HG02759 (cell line): ENCODE measurements at regions not wholly inside any gene's neighbourhood (a gene's known extent, or its start where the extent isn't known, plus 50 kb on each side); places are given as distances from the start of the nearest gene placed in this dataset.

Source experiments
- ATAC-seq: cut with Tn5 transposase; IDR thresholded peaks from one replicate; pipeline ENCODE4 v1.9.1; 2021; ENCODE audit warnings: mild to moderate bottlenecking, moderate library complexity; ENCODE audit not compliant: unreplicated experiment

DNA sequence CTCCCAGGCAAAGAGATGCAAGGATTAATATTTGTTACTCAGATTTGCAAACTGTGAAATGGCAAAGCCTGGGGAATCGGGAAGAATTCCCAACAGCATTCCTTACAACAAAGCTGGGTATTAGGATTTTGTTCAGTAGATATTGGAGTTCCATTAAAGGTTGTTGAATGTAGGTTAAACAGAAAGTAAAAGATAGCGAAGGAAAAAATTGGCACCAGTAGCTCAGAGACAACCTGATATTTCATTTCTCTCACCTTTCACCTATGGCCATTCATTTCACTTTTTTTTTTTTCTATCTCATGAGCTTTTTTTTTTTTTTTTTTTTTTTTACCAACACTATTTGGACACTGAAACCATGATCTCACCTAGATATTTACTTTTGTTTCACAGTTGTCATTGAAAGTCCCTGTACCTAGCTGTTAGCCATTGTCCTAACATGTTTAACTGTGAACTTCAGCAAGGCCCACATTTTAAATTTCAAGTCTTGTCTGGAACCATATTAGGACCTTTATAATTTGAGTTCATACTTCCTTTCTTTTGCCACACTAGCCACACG lies 552.5 kb downstream of the HAO1 start:
- ATAC-seq = no peak

DNA sequence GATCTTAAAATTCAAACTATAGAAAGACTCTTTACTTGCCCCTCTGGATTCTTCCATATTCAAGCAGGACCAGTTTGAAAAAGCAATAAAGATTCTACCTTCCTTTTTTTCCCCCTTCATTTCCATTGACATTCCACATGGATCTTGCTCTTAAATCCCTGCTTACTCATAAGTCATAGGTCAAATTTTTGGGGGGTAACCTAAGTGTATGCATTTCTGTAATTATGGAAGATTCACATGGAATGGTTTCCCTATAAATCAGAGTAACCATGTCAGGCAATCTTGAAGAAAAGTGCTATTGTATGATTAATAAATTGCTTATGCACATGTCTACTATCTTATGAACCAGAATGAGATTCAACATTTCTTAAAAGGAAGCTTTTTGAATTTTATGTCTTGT lies 551.0 kb downstream of the HAO1 start:
- ATAC-seq = no peak

GRCh38 chr20:7392542-7393206 lies 547.6 kb downstream of the HAO1 start:
- no peak for ATAC-seq

DNA sequence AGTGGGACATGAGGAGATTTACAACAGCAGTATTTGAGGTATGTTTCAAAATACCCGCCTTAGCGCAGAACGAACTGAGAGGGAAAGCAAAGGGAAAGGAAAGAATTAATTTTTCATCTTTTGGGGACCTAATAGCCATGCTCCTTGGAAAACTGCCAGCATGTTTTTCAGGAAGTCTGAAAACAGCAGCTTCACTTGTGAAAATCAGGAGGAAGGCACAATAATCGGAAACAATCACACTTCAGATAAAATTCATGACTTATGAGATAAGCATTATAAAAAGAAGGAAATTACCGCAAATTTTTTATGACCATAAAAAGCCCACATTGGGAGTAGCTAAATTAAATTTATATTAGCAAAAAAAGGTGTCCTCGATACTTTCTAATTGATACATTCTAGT lies 541.1 kb downstream of the HAO1 start:
- no peak for ATAC-seq

DNA sequence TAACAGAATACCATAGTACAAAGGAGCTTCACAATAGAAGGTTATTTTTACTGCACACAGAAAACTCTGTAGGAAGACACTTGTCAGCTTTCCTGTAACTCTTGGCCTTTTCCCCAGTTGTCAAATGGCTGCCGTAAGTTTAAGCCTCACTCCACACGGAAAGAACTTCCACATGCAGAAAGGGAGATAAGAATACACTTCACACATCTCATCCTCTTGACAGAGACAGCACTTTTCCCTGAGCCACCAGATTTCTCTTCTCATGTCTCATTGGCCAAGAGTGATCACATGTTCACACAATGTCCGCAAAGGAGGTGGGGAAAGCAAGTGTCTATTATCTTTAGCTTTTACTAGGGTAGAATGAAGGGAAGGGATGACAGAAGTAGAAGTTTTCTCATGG lies 540.7 kb downstream of the HAO1 start:
- ATAC-seq = no peak

DNA sequence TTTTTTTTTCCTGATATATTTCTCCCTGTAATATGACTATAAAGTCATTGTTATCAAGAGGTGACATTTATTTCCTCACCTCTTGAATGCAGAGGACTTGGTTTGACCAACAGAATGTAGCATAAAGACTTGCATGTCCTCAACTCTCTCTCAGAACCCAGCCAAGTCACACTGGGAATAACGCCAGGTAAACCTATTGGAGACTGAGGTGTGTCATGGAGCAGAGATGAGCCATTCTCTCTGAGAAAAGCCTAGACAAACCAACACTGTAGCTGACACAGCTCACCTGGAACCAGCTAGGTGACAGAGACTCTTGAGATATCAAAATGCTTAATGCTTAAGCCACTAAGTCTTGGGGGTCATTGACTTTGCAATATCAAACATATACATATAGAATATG lies 533.6 kb downstream of the HAO1 start:
- no peak for ATAC-seq

- ATAC-seq = no peak
Measured at GRCh38 chr20:7410150-7410549, 530.1 kb downstream of the HAO1 start.

DNA sequence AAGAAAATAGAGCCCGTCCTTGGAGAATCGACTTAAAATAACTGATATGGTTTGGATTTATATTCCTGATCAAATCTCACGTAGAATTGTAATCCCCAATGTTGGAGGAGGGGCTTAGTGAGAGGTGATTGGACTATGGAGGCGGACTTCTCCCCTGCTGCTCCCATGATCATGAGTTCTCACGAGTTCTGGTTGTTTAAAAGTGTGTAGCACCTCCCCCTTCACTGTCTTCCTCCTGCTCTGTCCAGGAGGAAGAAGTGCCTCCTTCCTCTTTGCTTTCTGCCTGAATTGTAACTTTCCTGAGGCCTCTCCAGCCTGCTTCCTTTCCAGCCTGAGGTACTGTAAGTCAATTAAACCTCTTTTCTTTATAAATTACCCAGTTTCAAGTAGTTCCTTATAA lies 529.2 kb downstream of the HAO1 start:
- no peak for ATAC-seq

- no peak for ATAC-seq
Measured at GRCh38 chr20:7415427-7415826, 524.8 kb downstream of the HAO1 start.

DNA sequence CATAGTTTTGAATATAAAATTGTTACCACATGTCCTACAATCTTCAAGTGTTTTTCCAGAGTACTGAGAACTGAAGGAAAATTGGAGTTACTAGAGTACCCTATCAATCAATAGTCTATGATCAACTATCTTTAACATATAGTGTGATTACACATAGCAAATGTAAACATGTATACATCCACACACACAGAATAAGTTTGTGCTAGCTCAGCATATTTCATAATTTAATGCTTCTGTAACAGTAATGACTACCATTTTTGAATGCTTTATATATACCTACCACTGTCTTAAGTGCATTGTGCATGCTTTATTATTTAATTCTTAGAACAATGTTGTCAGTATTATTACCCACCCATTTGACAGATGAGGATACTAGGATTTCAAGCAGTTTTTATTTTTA lies 523.9 kb downstream of the HAO1 start:
- no peak for ATAC-seq

GRCh38 chr20:7420345-7420744 lies 519.9 kb downstream of the HAO1 start:
- ATAC-seq = no peak

DNA sequence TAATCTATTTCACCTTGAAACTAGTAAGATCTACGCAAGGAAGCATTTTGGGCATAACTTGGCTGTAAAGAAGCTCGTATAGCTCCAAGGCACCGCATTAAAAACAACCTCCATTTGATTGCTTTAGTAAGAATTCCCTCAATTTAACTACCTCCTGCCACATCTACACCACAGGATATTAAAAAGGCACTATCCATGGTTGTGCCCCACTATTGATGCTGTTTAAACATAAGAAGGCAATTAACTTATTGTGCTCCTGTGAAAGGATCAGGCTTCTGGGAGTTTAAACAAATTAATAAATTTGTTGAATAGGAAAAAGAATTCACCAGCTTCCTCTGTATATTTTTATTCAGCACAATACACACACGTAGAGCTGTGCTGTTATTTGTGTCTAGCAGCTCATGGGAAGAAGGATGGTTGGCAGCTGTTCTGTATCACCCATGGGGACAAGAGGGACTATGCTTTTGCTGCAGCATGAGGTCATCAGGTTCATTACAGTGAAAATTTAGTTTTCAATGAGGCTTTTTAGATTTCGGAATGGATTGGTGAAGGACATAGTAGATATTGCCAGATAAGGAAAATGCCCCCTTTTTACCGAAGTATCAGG lies 513.3 kb downstream of the HAO1 start:
- ATAC-seq = no peak

- no peak for ATAC-seq
Measured at GRCh38 chr20:7428946-7429345, 511.3 kb downstream of the HAO1 start.

GRCh38 chr20:7432612-7433011 lies 507.6 kb downstream of the HAO1 start:
- no peak for ATAC-seq

- ATAC-seq = no peak
Measured at GRCh38 chr20:7437311-7437710, 502.9 kb downstream of the HAO1 start.

GRCh38 chr20:7449269-7449668 lies 491.0 kb downstream of the HAO1 start:
- no peak for ATAC-seq

GRCh38 chr20:7452890-7453289 lies 487.4 kb downstream of the HAO1 start:
- ATAC-seq = no peak

DNA sequence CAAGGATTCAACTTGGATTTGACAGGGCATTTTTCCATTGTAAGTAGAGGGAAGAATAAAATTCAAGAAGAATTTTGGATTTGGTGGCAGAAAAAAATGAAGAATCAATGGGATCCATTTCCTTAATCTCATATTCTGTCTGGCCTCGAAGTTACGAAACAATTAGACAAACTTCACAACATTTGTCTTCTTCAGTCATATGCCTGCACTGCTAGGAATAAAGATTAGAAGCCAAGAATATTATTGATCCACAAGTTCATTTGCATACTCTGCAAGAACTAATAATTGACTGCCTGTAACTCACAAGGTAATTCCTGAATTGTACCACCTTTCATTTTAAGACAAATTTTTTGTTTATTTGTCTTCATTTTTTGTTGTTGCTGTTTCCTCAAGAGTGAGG lies 486.2 kb downstream of the HAO1 start:
- no peak for ATAC-seq

DNA sequence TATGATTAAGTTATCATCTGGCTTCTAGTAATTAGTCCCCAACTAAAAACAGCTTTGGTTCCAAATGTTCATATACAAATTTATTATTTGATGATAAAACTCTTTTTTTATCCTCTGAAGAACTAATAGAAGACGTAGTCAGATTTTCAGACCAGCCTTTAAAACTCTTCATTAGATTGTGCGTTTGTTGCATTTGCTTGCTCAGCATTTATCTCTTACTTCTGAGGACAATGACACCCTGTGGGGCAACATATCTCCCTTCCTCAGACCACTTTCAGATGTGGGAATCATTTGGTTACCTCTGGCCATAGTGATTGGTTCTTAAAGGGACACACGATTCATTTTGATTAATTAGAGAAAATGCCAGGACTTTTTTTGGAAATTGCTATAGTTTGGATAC lies 481.8 kb downstream of the HAO1 start:
- no peak for ATAC-seq

- no peak for ATAC-seq
Measured at GRCh38 chr20:7459083-7459482, 481.2 kb downstream of the HAO1 start.

GRCh38 chr20:7463290-7463689 lies 477.0 kb downstream of the HAO1 start:
- ATAC-seq = no peak

GRCh38 chr20:7470912-7471311 lies 469.3 kb downstream of the HAO1 start:
- no peak for ATAC-seq

GRCh38 chr20:7490288-7490687 lies 450.0 kb downstream of the HAO1 start:
- ATAC-seq = no peak
